Transverse colon (tissue), 3 donors: ENCODE measurements at regions not wholly inside any gene's neighbourhood (a gene's known extent, or its start where the extent isn't known, plus 50 kb on each side); places are given as distances from the start of the nearest gene placed in this dataset.

ENCODE experiments used
- POLR2A ChIP-seq: fragments of 450-650 bp; IDR thresholded peaks from one replicate; pipeline ENCODE4 v1.6.1; 2016; ENCODE audit warnings: antibody characterized with exemption, mild to moderate bottlenecking, moderate library complexity
- TF ChIP-seq, protein P1 (sequence below), 5 experiments: fragments of 200-600 bp in 3 of 5; fragments of 450-650 bp in 2 of 5; sonication (generic) in 3 of 5; IDR thresholded peaks; 1 replicate in 2 of 5; 2 replicates in 3 of 5; pipeline ENCODE4 v1.5.1; 2016 to 2017; ENCODE audit warnings: antibody characterized with exemption in 5 of 5, inconsistent platforms in 3 of 5, mild to moderate bottlenecking in 2 of 5, moderate library complexity in 1 of 5

DNA sequence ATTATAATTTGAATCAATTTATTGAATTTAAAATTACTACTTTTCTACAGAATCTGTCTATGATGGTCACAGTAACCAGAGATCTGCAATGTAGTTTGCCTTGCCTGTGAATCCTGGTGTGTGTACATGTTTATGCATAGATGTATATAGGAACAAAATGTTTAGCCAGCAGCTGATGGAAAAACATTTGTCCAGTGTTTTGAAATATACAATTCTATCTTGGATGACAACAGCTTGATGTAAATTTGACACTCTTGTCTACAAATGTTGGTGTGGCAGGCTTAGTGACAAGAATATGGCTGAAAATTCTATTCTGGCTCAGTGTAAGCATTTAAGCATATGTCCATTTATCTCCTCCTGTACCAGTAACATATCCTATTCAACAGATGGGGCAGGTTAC lies 229.4 kb downstream of the RCHY1 start:
- TF ChIP-seq, protein P1, sequence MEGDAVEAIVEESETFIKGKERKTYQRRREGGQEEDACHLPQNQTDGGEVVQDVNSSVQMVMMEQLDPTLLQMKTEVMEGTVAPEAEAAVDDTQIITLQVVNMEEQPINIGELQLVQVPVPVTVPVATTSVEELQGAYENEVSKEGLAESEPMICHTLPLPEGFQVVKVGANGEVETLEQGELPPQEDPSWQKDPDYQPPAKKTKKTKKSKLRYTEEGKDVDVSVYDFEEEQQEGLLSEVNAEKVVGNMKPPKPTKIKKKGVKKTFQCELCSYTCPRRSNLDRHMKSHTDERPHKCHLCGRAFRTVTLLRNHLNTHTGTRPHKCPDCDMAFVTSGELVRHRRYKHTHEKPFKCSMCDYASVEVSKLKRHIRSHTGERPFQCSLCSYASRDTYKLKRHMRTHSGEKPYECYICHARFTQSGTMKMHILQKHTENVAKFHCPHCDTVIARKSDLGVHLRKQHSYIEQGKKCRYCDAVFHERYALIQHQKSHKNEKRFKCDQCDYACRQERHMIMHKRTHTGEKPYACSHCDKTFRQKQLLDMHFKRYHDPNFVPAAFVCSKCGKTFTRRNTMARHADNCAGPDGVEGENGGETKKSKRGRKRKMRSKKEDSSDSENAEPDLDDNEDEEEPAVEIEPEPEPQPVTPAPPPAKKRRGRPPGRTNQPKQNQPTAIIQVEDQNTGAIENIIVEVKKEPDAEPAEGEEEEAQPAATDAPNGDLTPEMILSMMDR (IDR thresholded peaks at IDR 0.05) = no peak
- TF ChIP-seq POLR2A = no peak
